ENCODE measurements at regions not wholly inside any gene's neighbourhood (a gene's known extent, or its start where the extent isn't known, plus 50 kb on each side); places are given as distances from the start of the nearest gene placed in this dataset.

DNA sequence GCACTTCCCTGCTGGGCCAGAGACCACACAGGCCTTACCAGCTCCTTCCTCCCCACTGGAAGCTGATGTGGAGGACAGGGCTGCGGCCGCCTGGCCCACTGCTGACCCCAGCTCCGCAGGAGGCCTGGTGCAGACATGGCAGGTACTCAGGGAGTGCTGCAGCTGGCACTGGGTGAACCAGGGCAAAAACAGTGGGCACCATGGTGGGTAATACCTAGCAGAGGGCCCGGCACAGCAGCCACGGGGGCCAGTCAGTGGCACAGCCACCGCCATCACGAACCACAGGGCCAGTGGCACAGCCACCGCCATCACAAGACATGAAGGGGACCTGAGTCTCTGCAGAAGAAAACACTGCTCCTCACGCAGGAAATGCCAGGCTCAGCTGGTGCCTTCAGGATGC, 152.6 kb upstream of the PPP2R2D start:
- POLR2A ChIA-PET = no interaction called here
- CTCF ChIA-PET = no interaction called here
- dilution Hi-C loops (cut with MboI; ENCODE audit: extremely low pct_ligation_motif_present, low sequenced_read_pairs) = no loop called here
- no peak overlapping the region for H3K4me2 ChIP-seq (ENCODE audit: insufficient read depth, low read length)
- no peaks in the 10 kb centered on the region for H3K27me3 ChIP-seq (ENCODE audit: control insufficient read depth in 2 of 2, insufficient read depth in 2 of 2, low read length in 2 of 2)
- no peak overlapping the region for H3K9ac ChIP-seq (replicated peaks; ENCODE audit: extremely low read depth, insufficient read depth, low read length)
- no peak for DNase-seq (ENCODE audit: low read depth, low spot score)
- no peaks in the 10 kb centered on the region for H3K4me1 ChIP-seq (ENCODE audit: control insufficient read depth, extremely low read depth, insufficient read depth, low read length)
- TF ChIP-seq, protein P1, sequence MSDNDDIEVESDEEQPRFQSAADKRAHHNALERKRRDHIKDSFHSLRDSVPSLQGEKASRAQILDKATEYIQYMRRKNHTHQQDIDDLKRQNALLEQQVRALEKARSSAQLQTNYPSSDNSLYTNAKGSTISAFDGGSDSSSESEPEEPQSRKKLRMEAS (IDR thresholded peaks at IDR 0.05; ENCODE audit: insufficient read depth, insufficient read length) = no peak
- no peak for TF ChIP-seq POLR2A (IDR thresholded peaks at IDR 0.05; ENCODE audit: low read depth, low read length)
- TF ChIP-seq GATA2 (IDR thresholded peaks at IDR 0.05; ENCODE audit: insufficient read depth, insufficient read length, low read depth, low read length) = no peak
- no peak for TF ChIP-seq FOS (IDR thresholded peaks at IDR 0.05; ENCODE audit: borderline replicate concordance, insufficient read depth, low read length)
- TF ChIP-seq JUN (IDR thresholded peaks at IDR 0.05; ENCODE audit: borderline replicate concordance, insufficient read depth, insufficient read length, low read depth) = no peak
- TF ChIP-seq, protein P2, sequence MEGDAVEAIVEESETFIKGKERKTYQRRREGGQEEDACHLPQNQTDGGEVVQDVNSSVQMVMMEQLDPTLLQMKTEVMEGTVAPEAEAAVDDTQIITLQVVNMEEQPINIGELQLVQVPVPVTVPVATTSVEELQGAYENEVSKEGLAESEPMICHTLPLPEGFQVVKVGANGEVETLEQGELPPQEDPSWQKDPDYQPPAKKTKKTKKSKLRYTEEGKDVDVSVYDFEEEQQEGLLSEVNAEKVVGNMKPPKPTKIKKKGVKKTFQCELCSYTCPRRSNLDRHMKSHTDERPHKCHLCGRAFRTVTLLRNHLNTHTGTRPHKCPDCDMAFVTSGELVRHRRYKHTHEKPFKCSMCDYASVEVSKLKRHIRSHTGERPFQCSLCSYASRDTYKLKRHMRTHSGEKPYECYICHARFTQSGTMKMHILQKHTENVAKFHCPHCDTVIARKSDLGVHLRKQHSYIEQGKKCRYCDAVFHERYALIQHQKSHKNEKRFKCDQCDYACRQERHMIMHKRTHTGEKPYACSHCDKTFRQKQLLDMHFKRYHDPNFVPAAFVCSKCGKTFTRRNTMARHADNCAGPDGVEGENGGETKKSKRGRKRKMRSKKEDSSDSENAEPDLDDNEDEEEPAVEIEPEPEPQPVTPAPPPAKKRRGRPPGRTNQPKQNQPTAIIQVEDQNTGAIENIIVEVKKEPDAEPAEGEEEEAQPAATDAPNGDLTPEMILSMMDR (IDR thresholded peaks at IDR 0.05; ENCODE audit: extremely low read depth in 1 of 2, insufficient read depth in 1 of 2, low read depth in 1 of 2, low read length in 2 of 2) = no peak
- TF ChIP-seq MYC (IDR thresholded peaks at IDR 0.05; ENCODE audit: low read depth, low read length) = no peak
- TF ChIP-seq EZH2 (IDR thresholded peaks at IDR 0.05; ENCODE audit: borderline replicate concordance, low read depth, low read length, severe bottlenecking) = no peak
- TF ChIP-seq POLR2AphosphoS5 (IDR thresholded peaks at IDR 0.05; ENCODE audit: insufficient read depth, low read depth, low read length) = no peak
- no peak overlapping the region for H2AFZ ChIP-seq (ENCODE audit: low read depth, low read length)
- peaks cover 7% of the 10 kb centered on the region for H3K9me3 ChIP-seq (replicated peaks; ENCODE audit: control insufficient read depth, insufficient read depth, low read length)
- H4K20me1 ChIP-seq (replicated peaks; ENCODE audit: control insufficient read depth, extremely low read depth, insufficient read depth, low read length) = no peaks in the 10 kb centered on the region
- H3K4me3 ChIP-seq (replicated peaks in 1 of 3; ENCODE audit: insufficient read depth in 1 of 3, low read depth in 1 of 3, low read length in 3 of 3) = no peak overlapping the region
- H3K36me3 ChIP-seq (ENCODE audit: control insufficient read depth in 2 of 2, extremely low read depth in 1 of 2, insufficient read depth in 2 of 2, low read length in 2 of 2) = no peaks in the 10 kb centered on the region
- H3K27ac ChIP-seq (ENCODE audit: insufficient read depth, low read depth, low read length) = no peak overlapping the region
- BruUV-seq (replicated peaks) = no TSS peak
- intact Hi-C loops (cut with micrococcal nuclease) = no loop called here
- no peaks in the 10 kb centered on the region for H3K79me2 ChIP-seq (ENCODE audit: control insufficient read depth, insufficient read depth, low read length)
- H3K9me1 ChIP-seq (replicated peaks; ENCODE audit: control insufficient read depth, extremely low read depth, insufficient read depth, low read length) = no peaks in the 10 kb centered on the region
- FAIRE-seq = no peak
